ENCODE measurements at regions not wholly inside any gene's neighbourhood (a gene's known extent, or its start where the extent isn't known, plus 50 kb on each side); places are given as distances from the start of the nearest gene placed in this dataset.

GRCh38 chr12:107610021-107610859 is 75.4 kb upstream of the PWP1 start:
- TF ChIP-seq CTCF (conservative IDR thresholded peaks at IDR 0.05; ENCODE audit: low read depth, low read length) = peak; percentile 80
- TF ChIP-seq EZH2 (IDR thresholded peaks at IDR 0.05; ENCODE audit: borderline replicate concordance, low read depth, low read length, poor library complexity, severe bottlenecking) = no peak
